GM06990 (cell line): ENCODE measurements at regions not wholly inside any gene's neighbourhood (a gene's known extent, or its start where the extent isn't known, plus 50 kb on each side); places are given as distances from the start of the nearest gene placed in this dataset.

ENCODE experiments used
- DNase-seq: peaks from one replicate; pipeline ENCODE4 v3.0.0-alpha.2; 2011; ENCODE audit not compliant: insufficient read length; ENCODE audit errors: extremely low read depth
- H3K27me3 ChIP-seq: replicated peaks from 2 replicates; pipeline ENCODE4 v1.6.0; 2011; ENCODE audit warnings: low read length; ENCODE audit not compliant: control insufficient read depth, insufficient read depth
- H3K36me3 ChIP-seq: 2 replicates; pipeline ENCODE4 v1.5.1; 2011; ENCODE audit warnings: low read length; ENCODE audit not compliant: control insufficient read depth, insufficient read depth
- H3K4me3 ChIP-seq: replicated peaks from 2 replicates; pipeline ENCODE4 v1.5.1; 2011; ENCODE audit warnings: low read depth, mild to moderate bottlenecking, control low read depth, low read length
- TF ChIP-seq, protein P1 (sequence below): IDR thresholded peaks from 2 replicates; pipeline ENCODE4 v1.5.1; 2011; ENCODE audit warnings: low read length, control low read depth, mild to moderate bottlenecking, inconsistent platforms; ENCODE audit not compliant: insufficient read depth, poor library complexity, severe bottlenecking

DNA sequence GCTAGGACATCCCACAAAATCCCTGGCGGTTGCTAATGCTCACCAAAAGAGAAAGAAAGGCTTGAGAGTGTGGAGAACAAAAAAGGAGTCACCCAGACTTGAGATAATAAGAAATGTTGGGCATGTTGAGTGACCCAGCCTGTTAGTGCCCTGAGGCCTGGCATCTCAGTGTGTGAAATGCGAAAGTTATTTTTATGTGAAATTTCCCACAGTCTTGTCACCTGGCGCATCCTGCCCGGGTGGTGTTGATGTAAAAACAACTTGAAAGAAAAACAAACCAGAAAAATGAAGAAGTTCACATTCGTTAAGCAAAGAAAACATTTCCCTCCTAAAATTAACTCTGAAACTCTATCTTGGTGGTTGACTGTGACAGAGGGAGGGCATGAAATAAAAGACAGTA is 495.2 kb downstream of the MID1IP1 start:
- DNase-seq, result no peak
- Histone ChIP-seq H3K27me3 (no peaks in the 10 kb centered on the region), H3K4me3 (no peak overlapping the region), H3K36me3 (no peaks in the 10 kb centered on the region)
- TF ChIP-seq, protein P1, sequence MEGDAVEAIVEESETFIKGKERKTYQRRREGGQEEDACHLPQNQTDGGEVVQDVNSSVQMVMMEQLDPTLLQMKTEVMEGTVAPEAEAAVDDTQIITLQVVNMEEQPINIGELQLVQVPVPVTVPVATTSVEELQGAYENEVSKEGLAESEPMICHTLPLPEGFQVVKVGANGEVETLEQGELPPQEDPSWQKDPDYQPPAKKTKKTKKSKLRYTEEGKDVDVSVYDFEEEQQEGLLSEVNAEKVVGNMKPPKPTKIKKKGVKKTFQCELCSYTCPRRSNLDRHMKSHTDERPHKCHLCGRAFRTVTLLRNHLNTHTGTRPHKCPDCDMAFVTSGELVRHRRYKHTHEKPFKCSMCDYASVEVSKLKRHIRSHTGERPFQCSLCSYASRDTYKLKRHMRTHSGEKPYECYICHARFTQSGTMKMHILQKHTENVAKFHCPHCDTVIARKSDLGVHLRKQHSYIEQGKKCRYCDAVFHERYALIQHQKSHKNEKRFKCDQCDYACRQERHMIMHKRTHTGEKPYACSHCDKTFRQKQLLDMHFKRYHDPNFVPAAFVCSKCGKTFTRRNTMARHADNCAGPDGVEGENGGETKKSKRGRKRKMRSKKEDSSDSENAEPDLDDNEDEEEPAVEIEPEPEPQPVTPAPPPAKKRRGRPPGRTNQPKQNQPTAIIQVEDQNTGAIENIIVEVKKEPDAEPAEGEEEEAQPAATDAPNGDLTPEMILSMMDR, result no peak

GRCh38 chrX:39298821-39299220 is 497.6 kb downstream of the MID1IP1 start:
- no peak for DNase-seq
- no peak overlapping the region for H3K4me3 ChIP-seq
- H3K27me3 ChIP-seq, result no peaks in the 10 kb centered on the region
- H3K36me3 ChIP-seq, result no peaks in the 10 kb centered on the region
- TF ChIP-seq, protein P1, result no peak

DNA sequence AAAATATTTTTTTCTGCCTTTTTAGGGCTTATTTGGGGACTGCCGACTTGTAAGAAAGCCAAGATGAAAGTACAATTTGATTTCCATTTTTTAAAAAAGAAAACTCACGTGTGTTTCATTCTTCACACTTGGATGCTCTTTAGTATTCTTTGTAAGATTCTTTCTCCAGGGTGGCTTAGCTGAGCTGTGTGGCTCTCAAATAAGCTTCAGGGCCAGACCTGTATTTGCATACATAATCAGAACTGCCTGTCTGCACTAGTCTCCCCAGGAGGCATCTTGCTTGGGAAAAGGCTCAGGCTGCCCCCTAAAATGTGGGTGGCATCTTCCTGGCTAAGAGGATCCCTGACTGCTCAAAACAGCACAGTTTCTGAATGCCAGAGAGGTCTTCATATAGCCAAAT is 498.4 kb downstream of the MID1IP1 start:
- H3K36me3 ChIP-seq, result no peaks in the 10 kb centered on the region
- TF ChIP-seq, protein P1, result no peak
- H3K4me3 ChIP-seq, result no peak overlapping the region
- DNase-seq, result no peak
- no peaks in the 10 kb centered on the region for H3K27me3 ChIP-seq

DNA sequence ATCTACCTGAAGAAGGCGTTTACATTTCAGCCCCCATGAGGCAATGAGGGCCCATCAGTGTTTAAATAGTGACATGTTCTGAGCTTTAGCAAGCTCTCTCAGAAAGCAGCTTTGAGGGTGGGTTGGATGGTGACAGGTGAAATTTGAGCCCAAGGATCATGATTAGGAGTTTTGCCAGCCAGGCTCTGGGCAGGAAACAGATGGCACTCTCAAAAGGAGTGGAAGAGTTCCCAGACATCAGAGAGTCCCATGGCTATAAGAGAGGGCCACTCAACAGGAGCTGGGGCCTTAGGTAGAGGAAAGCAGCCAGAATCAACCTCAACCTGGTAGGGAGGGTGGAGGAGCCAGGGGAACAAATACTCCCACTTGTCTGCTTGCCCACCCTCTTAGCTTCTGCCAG is 499.8 kb downstream of the MID1IP1 start:
- Histone ChIP-seq H3K27me3 (no peaks in the 10 kb centered on the region), H3K4me3 (no peak overlapping the region), H3K36me3 (no peaks in the 10 kb centered on the region)
- no peak for DNase-seq
- TF ChIP-seq, protein P1, result no peak

DNA sequence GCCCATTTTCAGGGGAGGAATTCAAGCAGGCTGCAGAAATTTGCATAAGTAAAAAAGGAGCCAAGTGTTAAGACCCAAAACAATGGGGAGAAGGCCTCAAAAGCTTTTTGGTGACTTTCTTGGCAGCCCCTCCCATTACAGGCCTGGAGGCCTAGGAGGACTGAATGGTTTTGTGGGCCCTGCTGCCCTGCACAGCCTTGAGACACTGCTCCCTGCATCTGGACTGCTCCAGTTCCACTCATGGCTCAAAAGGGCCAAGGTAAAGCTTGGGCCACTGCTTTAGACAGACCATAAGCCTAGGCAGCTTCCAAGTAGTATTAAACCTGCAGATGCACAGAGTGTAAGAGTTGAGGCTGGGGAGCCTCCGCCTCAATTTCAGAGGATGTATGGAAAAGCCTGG is 501.6 kb downstream of the MID1IP1 start:
- no peaks in the 10 kb centered on the region for H3K36me3 ChIP-seq
- DNase-seq, result no peak
- TF ChIP-seq, protein P1, result no peak
- no peaks in the 10 kb centered on the region for H3K27me3 ChIP-seq
- no peak overlapping the region for H3K4me3 ChIP-seq

DNA sequence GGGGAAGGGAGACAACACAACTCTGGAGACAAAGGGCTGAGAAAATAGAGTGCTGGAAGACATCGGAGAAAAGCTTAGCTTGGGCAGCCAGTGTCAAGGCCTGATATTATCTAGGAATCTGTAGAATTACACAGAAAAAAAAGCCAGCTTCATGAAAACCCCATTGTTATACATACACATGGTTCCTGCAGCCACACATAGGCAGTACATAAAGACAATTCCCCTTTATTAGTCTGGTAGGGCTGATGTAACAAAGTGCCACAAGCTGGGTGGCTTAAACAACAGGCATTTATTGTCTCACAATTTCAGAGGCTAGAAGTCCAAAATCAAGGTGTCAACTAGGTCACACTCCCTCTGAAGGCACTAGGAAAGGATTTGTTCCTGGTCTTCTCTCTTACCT is 503.5 kb downstream of the MID1IP1 start:
- Histone ChIP-seq H3K4me3 (no peak overlapping the region), H3K27me3 (no peaks in the 10 kb centered on the region), H3K36me3 (no peaks in the 10 kb centered on the region)
- DNase-seq, result no peak
- TF ChIP-seq, protein P1, result no peak
